Activated CD8-positive, alpha-beta T cell treated with anti-CD3 and anti-CD28 coated beads for 36 hours (primary cell): ENCODE measurements at regions not wholly inside any gene's neighbourhood (a gene's known extent, or its start where the extent isn't known, plus 50 kb on each side); places are given as distances from the start of the nearest gene placed in this dataset.

Experiments
- ATAC-seq: fragments of 200-7000 bp; cut with Tn5 transposase; one replicate; pipeline ENCODE4 v1.10.0; 2021; ENCODE audit warnings: mild to moderate bottlenecking, moderate library complexity
- CTCF ChIA-PET: fragments of 350-600 bp; sonication (Branson Sonifier 250); formaldehyde crosslinking; loops from one replicate; lab custom pipeline; 2021; ENCODE audit warnings: antibody characterized with exemption; lab: Charles Lee
- POLR2A ChIA-PET: fragments of 350-600 bp; sonication (Branson Sonifier 250); formaldehyde crosslinking; loops from one replicate; lab custom pipeline; 2021; ENCODE audit warnings: antibody characterized with exemption; lab: Charles Lee
- DNase-seq: peaks from one replicate; pipeline ENCODE4 v3.0.0-alpha.2; 2020
- H3K27ac Mint-ChIP-seq: one replicate; pipeline ENCODE4 v1.8.0; 2021; ENCODE audit warnings: mild to moderate bottlenecking, mixed read lengths
- H3K27me3 Mint-ChIP-seq: one replicate; pipeline ENCODE4 v1.8.0; 2021; ENCODE audit warnings: mixed read lengths
- H3K36me3 Mint-ChIP-seq: one replicate; pipeline ENCODE4 v1.8.0; 2021; ENCODE audit warnings: low read depth, mixed read lengths
- H3K4me1 Mint-ChIP-seq: one replicate; pipeline ENCODE4 v1.8.0; 2021; ENCODE audit warnings: low read depth, mixed read lengths
- H3K4me3 Mint-ChIP-seq: one replicate; pipeline ENCODE4 v1.8.0; 2021; ENCODE audit warnings: mild to moderate bottlenecking, moderate library complexity, mixed read lengths
- H3K9me3 Mint-ChIP-seq: one replicate; pipeline ENCODE4 v1.8.0; 2021; ENCODE audit warnings: mixed read lengths
- CTCF ChIP-seq: fragments of 200-600 bp; IDR thresholded peaks from one replicate; pipeline ENCODE4 v1.8.0; 2022; ENCODE audit warnings: antibody characterized with exemption, mild to moderate bottlenecking
- intact Hi-C: fragments of 100-400 bp; cut with micrococcal nuclease; formaldehyde crosslinking; loops from one replicate; pipeline ENCODE4 v1.10.0; 2022

- no peak overlapping the region for H3K4me3 Mint-ChIP-seq
- H3K9me3 Mint-ChIP-seq = peaks cover 7% of the 10 kb centered on the region
- DNase-seq = no peak
- H3K27ac Mint-ChIP-seq = no peak overlapping the region
- ATAC-seq = no peak
- POLR2A ChIA-PET = no interaction called here
- CTCF ChIA-PET = no interaction called here
- no peak for TF ChIP-seq CTCF
- H3K27me3 Mint-ChIP-seq = no peaks in the 10 kb centered on the region
- peaks cover 3% of the 10 kb centered on the region for H3K4me1 Mint-ChIP-seq
- H3K36me3 Mint-ChIP-seq = peaks cover 9% of the 10 kb centered on the region
- intact Hi-C loops = no loop called here
Observed at GRCh38 chr12:107418981-107419380, 266.6 kb upstream of the PWP1 start.

GRCh38 chr12:107423531-107423930 is 262.1 kb upstream of the PWP1 start:
- peaks cover 19% of the 10 kb centered on the region for H3K36me3 Mint-ChIP-seq

GRCh38 chr12:107429006-107429705 is 256.4 kb upstream of the PWP1 start:
- no peak overlapping the region for H3K4me3 Mint-ChIP-seq
- ChIA-PET CTCF (no interaction called here), POLR2A (no interaction called here)
- DNase-seq (no peak), ATAC-seq (no peak)
- no peaks in the 10 kb centered on the region for H3K9me3 Mint-ChIP-seq
- H3K27me3 Mint-ChIP-seq = no peaks in the 10 kb centered on the region
- no peak overlapping the region for H3K27ac Mint-ChIP-seq
- intact Hi-C loops = no loop called here
- TF ChIP-seq CTCF = no peak
- peaks cover 18% of the 10 kb centered on the region for H3K4me1 Mint-ChIP-seq
- peaks cover 11% of the 10 kb centered on the region for H3K36me3 Mint-ChIP-seq

More at GRCh38 chr12:107423531-107423930, 262.1 kb upstream of the PWP1 start:
- Mint-ChIP-seq H3K9me3 (peaks cover 7% of the 10 kb centered on the region), H3K27me3 (no peaks in the 10 kb centered on the region), H3K27ac (no peak overlapping the region), H3K4me3 (no peak overlapping the region), H3K4me1 (peaks cover 3% of the 10 kb centered on the region)
- TF ChIP-seq CTCF = no peak
- intact Hi-C loops = no loop called here
- ATAC-seq (no peak), DNase-seq (no peak)
- CTCF ChIA-PET = no interaction called here
- POLR2A ChIA-PET = no interaction called here

GRCh38 chr12:107431942-107432341 is 253.7 kb upstream of the PWP1 start:
- ATAC-seq = peak; percentile 34
- no peak for TF ChIP-seq CTCF

GRCh38 chr12:107435072-107435471 is 250.5 kb upstream of the PWP1 start:
- CTCF ChIA-PET = interaction anchor here (1.4 kb wide), 1 partner anchor 303 kb away, joined by 4 read pairs; no protein-coding TSS in a partner anchor
- no peak for ATAC-seq
- TF ChIP-seq CTCF = no peak

More at GRCh38 chr12:107431942-107432341, 253.7 kb upstream of the PWP1 start:
- Mint-ChIP-seq H3K36me3 (peaks cover 7% of the 10 kb centered on the region), H3K27ac (no peak overlapping the region), H3K4me3 (no peak overlapping the region), H3K27me3 (no peaks in the 10 kb centered on the region), H3K9me3 (no peaks in the 10 kb centered on the region), H3K4me1 (peaks cover 18% of the 10 kb centered on the region)
- DNase-seq = peak; percentile 7
- intact Hi-C loops = no loop called here
- ChIA-PET CTCF (interaction anchor here (0.9 to 1.2 kb wide), 2 partner anchors 17 to 296 kb away, joined by 3 read pairs; no protein-coding TSS in a partner anchor), POLR2A (no interaction called here)

More at GRCh38 chr12:107435072-107435471, 250.5 kb upstream of the PWP1 start:
- Mint-ChIP-seq H3K27ac (no peak overlapping the region), H3K4me1 (peaks cover 23% of the 10 kb centered on the region), H3K9me3 (no peaks in the 10 kb centered on the region), H3K36me3 (peaks cover 2% of the 10 kb centered on the region), H3K4me3 (no peak overlapping the region), H3K27me3 (no peaks in the 10 kb centered on the region)
- intact Hi-C loops = no loop called here
- POLR2A ChIA-PET = no interaction called here
- no peak for DNase-seq
